ENCODE measurements at regions not wholly inside any gene's neighbourhood (a gene's known extent, or its start where the extent isn't known, plus 50 kb on each side); places are given as distances from the start of the nearest gene placed in this dataset.

DNA sequence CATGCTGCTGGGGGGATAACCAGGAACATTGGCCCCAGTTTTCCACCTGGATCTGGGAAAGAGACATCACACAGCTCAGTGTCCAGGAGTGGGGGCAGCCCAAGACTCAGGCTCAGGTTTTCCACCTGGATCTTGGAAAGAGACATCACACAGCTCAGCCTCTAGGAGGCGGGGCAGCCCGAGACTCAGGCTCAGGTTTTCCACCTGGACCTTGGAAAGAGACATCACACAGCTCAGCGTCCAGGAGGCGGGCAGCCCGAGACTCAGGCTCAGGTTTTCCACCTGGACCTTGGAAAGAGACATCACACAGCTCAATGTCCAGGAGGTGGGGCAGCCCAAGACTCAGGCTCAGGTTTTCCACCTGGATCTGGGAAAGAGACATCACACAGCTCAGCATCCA lies 361.6 kb downstream of the THBS2 start:
- TF ChIP-seq POLR2A (IDR thresholded peaks at IDR 0.05): no peak
- TF ChIP-seq, protein P1, sequence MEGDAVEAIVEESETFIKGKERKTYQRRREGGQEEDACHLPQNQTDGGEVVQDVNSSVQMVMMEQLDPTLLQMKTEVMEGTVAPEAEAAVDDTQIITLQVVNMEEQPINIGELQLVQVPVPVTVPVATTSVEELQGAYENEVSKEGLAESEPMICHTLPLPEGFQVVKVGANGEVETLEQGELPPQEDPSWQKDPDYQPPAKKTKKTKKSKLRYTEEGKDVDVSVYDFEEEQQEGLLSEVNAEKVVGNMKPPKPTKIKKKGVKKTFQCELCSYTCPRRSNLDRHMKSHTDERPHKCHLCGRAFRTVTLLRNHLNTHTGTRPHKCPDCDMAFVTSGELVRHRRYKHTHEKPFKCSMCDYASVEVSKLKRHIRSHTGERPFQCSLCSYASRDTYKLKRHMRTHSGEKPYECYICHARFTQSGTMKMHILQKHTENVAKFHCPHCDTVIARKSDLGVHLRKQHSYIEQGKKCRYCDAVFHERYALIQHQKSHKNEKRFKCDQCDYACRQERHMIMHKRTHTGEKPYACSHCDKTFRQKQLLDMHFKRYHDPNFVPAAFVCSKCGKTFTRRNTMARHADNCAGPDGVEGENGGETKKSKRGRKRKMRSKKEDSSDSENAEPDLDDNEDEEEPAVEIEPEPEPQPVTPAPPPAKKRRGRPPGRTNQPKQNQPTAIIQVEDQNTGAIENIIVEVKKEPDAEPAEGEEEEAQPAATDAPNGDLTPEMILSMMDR (IDR thresholded peaks at IDR 0.05): no peak

All from gastroesophageal sphincter (tissue), 3 donors.